GM19395 (cell line): ENCODE measurements at regions not wholly inside any gene's neighbourhood (a gene's known extent, or its start where the extent isn't known, plus 50 kb on each side); places are given as distances from the start of the nearest gene placed in this dataset.

Experiments
- ATAC-seq: cut with Tn5 transposase; IDR thresholded peaks from one replicate; pipeline ENCODE4 v1.9.1; 2021; ENCODE audit warnings: mild to moderate bottlenecking, moderate library complexity; ENCODE audit not compliant: unreplicated experiment

DNA sequence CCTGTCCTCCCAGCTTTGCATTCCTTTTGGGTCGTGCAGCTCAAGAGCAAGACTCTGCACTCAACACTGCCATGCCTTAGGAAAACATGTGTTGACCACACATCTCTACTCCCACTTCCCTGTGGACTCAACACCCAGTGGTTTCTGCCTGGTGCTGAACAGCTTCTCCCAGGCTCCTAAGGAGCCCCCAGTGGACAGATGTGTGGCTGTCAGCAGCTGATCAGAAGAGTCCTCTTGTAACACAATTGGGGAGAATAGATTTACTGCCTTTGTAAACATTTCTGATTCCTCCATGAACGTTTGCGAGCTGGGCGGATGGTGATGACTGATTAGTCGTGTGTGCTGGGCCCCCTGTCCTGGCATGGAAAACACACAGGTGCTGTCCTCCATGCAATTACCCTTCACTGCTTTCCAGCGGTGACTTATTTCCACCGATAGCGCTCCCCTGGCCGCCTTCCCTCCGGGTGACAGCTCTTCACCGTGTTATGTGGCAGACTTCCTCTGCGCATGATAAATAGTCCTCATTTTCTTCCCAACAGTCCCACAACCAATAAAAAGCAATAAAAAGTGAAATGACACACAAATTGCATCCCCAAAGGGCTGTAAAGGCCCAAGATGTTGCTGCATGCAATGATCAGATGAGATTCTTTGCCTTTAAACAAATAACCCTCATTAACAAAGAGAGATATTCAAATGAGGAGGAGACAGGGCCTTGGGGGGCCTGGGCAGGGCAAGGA is 249.4 kb upstream of the AJAP1 start:
- ATAC-seq, result no peak

DNA sequence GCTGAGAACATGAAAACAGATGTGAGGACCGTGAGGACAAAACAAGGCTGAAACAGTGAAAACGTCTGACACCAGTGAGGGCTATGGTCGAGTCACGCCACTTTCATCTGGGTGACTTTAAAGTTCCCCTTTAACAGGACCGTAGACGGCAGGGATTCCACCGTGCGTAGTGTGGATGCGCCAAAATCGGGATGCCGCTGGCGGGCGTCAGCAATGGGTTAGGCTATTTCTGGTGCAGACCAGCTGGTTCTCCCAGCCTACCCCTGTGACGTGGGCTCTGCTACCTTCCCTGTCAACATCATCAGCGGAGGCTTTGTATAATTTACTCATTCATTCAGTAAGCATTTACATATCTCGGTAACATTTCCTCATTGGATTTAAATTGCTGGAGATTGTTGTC is 246.6 kb upstream of the AJAP1 start:
- no peak for ATAC-seq

DNA sequence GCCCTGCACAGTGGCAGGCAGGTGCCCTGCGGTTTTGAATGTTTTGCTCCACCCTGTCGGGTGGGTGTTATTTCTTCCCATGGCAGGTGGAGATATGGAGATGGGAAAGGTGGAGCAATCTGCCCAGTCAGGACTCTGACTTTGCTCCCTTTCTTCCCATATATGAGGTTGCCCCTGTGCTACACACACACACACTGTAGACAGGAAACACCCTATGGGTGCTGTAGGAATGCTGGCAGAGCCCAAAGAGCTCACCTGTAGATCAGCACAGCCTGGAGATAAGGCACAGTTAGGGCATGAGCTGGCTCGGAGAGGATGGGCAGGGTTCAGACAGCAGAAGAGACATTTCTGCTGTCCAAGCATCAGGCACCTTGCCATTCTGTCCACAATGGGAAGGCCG is 246.0 kb upstream of the AJAP1 start:
- ATAC-seq, result no peak

DNA sequence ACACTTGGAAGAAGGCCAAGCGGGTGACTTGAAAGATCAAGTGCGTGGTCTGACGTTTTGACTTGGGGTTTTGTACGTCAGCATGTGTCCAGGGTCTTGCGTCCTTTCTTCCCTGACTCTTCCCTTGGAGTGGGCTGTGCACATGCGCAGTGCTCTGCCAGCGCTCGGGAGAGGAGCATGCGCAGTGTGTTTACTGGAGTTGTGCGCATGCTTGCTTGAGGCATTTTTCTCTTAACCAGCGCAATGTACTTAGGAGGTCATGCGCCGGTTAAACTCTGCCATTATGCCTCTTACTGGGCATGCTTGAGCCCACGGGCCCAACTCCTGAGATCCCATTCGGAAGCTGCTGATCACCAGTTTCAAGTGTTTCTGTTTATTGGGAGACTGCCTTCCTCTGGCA is 242.5 kb upstream of the AJAP1 start:
- no peak for ATAC-seq

DNA sequence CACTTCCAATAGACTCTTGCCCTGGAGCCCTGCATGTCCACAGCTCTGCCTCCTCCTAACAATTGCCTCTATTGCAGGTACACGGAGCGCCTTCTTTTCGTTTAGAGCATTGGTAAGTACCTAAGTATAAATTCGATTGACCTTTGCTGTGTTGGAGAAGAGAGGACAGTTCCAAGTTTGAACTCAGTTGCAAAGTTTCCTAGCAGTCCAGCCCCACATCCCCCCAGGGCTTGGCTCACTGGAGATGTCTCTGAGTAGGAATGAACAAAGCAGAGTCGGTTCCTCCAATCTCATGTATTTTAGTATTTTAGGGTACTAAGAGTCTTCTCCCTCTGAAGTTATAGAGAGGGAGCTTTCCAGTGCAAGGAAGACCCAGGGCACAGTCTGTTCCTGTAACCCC is 238.9 kb upstream of the AJAP1 start:
- ATAC-seq, result no peak

DNA sequence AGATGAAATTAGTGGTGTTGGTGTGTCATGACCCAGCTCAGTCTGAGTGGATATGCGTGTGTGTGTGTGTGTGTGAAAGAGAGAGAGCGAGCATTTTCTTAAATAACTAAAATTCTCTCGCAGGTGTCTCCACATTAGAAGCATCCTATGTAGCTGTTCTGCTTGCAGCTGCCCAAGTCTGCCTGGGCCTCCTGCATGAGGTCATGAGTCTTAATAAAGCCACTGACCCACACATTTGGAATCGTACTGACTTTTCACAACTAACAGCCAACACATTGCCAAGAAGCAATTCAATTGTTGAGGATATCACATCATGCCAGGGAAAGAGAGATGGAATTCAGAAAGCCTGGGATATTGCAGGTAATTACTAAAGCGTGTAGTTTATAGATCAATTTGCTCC is 238.2 kb upstream of the AJAP1 start:
- no peak for ATAC-seq

DNA sequence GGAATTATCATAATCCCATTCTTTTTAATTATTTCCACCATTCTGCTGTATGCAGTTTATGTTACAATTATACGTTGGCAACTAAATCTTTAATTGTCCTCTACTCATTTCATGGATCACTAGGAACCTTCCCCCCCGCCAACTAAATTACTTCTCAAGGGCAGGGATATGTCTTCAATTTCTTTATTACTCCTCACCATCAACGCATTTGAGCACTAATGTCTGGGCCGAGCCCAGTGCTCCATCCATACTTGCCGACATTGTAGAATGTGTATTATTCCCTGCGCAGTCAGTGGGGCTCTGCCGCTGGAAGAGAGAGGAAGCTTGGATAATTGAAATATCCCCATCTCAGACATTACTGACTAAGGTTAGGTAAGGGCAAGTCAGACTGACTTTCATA is 236.4 kb upstream of the AJAP1 start:
- no peak for ATAC-seq

DNA sequence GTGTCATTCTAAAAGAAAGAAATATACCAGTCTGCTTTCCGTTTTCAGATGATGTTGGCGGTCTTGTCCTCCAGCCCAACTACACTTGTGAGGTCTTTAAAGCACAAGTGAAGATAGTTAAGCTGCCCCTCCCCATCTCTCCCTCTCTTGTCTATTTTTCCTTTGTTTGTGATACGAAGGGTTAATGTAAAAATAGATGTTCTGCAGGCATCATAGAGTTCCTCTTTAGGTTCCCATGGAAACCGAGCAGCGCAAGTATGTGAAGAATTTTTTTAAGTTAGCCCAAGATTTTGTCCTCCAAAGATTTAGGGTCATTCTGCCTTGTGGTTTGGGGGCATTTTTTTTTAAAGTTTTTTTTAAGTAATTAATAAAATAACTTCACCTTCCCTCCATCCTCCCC is 232.4 kb upstream of the AJAP1 start:
- no peak for ATAC-seq

DNA sequence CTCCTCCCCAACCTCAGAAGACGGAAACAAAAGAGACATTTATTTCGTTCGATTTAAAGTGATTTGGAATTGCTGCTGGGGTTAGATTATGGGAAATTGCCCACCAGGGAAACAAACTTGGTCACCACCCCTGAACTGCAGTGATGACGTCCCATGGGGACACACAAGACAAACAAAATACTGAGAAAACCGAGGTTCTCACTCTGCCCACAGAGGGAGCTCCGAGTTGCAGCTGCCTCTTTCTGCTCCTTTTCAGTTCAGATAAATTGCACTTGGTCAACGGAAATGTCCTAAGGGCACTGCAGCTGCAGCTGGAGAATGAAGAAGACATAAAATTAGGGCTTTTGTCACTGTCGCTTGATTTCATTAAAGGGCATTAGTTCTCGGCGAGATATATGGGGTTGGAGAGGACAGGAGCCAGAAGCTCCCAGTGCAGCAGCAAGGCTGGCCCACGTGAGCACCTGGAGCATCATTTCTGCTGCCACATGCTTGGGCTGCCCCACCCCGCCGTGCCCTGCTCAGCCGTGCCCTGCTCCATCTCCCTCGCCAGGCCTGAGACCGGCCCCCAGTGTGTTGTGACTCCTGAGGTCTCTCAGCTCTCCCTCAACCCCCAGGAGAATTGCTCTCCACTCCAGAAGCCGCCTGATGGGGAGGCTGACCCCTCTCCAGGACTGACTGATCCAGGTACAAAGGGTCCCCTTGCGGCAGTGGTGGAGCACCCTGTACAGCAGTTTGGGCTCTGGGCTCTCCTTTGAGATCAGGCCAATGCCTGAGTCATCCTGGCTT is 231.7 kb upstream of the AJAP1 start:
- ATAC-seq, result no peak

DNA sequence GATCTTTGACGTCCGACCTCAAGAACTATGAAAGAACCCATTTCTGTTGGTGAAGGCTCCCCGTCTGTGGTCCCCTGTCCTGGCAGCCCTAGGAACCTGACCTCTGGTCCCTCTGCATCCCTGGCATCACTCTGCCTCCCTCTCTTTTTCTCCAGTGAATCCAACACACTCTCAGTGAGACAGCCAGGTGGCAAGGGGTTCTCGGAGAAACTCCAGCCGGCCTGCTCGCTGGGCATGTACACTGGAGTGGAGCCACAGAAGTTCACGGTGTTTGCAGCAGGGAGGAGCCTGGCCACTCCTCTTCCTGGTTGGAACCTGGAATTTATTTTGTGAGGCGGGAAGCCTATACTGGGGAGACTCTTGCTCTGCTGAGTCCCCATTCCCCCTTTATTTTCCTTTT is 230.2 kb upstream of the AJAP1 start:
- ATAC-seq, result no peak

DNA sequence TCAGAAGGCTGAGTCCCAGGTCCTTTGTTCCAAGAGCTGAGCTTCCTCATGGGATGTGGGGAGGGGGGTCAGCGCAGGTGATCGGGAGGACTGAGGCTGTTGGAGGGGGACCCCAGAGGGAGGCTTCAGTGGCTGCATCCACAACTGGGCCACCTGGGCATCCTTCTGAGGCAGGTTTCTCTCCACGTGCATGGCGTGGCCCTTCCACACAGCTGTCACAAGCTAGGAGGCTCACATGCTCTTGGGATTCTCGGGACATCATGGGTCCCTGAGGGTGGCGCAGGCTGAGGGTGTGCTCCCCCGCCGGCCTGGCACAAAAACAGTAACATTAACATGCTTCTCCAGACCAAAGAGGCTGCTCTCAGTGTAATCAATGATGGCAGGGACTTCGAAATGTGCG is 229.6 kb upstream of the AJAP1 start:
- no peak for ATAC-seq

DNA sequence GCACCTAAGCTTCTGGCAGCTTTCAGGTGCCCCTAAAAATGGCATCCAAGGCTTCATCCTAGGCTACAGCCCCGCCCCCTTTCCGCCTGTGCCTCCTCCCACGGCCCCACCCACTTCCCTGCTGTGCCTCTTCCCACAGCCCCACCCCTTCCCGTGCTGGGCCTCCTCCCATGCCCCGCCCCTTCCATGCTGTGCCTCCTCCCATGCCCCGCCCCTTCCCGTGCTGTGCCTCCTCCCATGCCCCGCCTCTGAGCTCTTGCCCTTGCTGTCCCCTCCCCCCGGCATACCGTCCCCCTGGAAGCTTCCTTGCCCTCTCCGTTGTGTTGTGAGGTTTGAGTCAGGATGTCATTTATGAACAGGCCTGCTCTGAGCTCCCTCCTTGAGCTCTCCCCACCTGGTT is 228.5 kb upstream of the AJAP1 start:
- no peak for ATAC-seq

DNA sequence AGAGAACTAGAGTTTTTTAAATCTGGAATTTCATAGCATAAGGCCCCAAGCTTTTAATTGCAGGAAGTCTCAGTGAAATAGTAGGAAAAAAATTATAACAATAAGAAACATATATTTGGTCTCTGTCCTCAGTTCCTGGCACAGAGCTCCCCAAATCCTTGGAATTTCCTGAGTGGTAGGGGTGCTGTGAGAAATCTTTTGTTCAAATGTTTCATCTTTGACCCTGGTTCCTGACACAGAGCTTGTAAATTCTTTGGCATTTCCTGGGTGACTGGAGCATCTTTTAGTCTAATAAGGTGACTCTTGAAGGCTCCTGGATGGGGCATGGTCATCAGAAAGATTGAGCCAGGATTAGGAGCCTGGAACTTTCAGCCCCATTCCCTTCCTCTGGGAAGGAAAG is 225.7 kb upstream of the AJAP1 start:
- no peak for ATAC-seq

DNA sequence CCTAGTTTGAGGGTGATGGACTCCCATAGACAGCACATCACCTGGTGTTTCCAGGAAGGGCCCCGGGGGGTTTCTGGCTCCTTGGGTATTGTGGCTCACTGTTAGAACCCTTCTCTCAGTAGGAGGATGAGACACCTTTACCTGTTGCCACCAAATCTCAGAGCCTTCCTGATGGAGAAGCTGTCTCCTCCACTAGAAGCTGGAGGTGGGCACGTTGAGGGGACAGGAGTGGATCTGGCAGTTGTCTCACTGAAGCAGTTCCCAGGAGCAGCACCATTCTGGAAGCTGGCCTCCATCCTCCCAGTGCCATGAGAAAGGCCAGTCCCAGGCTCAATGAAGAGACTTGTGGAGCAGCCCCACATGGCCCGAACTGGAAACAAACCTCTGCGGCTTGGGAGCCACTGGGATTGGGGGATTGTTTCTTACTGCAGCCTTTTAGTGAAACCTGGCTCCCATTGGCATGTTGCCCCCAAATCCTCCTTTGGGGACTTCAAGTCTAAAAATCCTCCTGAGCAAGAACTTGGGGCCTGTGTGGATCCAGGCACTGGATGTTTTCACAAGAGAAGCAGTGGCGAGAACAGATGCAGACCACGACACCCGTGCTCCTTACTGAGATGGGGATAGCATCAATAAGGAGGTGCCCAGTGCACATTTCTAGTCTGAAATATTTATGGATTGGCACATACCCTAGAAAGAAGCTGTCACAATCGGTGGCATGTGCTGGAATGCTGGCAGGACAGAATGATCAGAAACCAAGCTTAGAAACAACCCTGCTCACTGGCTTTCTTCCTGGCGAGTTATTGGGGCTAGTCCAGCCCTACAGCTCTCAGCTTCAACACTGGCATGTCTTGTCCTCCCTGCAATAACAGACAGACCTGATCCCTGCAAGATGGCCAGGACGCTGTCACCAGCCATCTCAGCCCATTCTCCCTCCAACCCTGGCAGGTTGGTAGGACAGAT is 223.7 kb upstream of the AJAP1 start:
- no peak for ATAC-seq

DNA sequence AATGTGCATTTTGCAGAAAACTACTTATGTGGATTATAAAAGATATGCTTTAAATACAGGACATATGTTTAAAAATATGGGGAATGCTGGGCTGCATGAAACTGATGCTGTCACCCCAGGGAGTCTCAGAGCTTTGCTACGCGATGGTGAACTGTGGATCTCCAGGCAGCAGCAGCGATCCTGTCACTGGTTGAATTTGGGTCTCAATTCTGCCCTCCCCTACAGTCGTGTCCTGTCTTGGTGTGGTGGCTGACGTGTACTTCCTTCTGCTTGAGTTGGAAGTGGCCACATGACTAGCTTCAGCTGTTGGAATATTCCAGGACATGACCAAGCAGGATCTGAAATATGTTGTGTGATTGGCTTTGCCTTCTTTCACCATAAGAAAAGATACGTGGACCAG is 222.9 kb upstream of the AJAP1 start:
- no peak for ATAC-seq

DNA sequence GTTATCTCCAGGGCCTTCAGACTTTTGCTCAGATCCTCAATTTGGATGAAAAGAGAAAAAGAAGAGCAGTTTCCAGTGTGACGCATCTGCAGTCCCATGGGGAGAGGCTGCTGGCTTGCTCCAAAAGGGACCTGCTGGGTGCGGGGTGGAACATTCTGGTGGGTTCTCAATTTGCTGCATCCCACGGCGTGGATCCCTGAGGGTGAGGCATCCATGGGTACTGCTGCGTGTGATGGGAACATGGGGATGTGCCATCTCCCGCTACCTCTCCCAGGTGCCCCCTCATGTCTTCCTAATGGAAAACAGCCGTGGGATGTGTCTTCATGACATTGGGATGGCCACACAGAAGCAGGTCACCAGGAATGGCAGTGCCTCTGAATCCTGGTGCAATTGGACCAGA is 221.3 kb upstream of the AJAP1 start:
- ATAC-seq, result no peak

DNA sequence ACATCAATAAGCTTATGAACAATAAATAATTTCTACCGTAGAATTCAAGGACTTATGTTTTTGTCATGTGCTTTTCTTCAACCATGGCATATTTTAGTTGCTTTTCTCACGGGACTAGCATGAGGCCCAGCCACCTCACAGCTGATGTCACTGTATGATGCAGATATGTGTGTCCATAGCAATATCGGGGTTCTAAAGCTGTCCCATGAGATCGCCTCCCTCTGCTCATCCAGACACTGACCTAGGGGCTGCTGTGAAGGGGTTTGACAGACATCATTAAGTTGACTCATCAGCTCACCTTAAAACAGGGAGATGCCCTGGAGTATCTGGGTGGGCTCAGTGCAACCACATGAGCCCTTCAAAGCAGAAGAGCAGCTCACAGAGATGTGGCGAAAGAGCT is 210.3 kb upstream of the AJAP1 start:
- ATAC-seq, result no peak

DNA sequence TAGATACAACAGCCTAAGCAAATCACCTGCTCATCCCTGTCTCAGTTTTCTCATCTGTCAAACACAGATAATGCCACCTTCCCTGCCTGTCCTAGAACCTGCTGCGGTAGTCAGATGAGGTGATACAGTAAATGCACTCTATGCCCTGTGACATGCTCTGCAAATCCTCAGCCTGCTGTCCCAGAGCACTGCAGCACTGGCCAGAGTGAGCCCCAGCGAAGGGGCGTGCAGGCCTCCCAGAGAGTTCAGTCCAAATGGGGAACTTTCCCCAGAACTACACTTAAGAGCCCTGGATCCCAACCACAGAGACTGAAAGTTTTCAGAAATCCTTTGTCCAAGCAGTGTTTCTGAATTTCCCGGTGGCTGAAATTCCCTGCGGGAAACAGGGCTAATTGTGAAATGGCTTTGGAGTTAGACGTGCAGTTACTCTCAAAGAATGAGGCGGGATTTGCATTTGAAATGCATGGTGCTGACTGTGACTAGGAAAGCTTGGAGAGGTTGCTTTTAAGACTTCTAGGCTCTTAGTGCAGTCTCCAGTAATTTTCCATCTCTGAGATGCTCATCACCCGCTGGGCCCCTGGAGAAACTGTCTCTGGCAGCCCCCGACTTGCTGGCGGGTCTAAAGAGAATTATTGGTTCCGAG is 206.5 kb upstream of the AJAP1 start:
- no peak for ATAC-seq

DNA sequence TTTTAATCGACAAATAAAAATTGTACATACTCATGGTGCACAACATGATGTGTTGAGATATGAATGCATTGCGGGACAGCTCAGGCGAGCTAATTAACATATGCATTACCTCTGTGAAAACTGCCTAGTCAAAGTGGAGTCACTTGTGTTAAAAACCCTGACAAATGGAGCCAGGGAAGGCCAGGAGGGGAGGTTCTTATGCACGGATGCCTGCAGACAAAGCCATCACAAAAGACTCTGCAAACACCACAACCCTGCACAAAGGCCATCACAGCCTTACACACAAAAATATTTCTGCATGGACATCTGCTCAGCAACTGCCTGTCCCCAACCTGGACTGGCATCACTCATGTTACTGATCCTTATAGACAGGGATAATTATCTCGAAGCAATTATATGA is 204.4 kb upstream of the AJAP1 start:
- ATAC-seq, result no peak

DNA sequence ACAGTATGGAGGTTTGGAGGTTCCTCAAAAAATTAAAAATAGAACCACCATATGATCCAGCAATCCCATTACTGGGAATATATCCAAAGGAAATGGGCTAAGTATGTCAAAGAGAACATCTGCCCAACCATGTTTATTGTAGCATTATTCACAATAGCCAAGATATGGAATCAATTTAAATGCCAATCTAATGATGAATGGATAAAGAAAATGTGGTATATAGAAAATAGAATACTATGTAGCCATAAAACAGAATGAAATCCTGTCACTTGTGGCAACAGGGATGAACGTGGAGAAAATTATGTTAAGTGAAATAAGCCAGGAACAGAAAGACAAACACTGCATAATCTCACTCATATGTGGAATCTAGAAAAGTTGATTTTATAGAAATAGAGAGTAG is 201.7 kb upstream of the AJAP1 start:
- no peak for ATAC-seq

DNA sequence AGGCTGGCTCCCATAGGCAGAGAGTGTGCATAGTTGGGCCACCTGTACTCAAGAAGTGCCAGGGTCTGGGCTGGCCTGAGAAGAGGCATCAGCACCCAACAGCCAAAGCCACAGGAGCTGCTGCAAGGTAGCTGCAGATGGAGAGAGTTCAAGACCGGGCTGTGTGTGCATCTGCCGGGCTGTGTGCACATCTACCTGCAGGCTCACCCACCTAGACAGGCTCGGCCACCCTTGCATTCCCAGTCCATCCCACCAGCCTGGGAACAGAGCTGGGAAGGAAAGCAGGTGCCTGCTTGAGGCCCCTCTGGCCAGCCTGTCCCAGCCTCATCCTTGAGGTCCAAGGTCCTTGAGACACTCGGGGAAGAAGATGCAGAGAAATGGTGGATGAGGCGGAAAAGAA is 194.4 kb upstream of the AJAP1 start:
- no peak for ATAC-seq
